ENCODE measurements at regions not wholly inside any gene's neighbourhood (a gene's known extent, or its start where the extent isn't known, plus 50 kb on each side); places are given as distances from the start of the nearest gene placed in this dataset.

DNA sequence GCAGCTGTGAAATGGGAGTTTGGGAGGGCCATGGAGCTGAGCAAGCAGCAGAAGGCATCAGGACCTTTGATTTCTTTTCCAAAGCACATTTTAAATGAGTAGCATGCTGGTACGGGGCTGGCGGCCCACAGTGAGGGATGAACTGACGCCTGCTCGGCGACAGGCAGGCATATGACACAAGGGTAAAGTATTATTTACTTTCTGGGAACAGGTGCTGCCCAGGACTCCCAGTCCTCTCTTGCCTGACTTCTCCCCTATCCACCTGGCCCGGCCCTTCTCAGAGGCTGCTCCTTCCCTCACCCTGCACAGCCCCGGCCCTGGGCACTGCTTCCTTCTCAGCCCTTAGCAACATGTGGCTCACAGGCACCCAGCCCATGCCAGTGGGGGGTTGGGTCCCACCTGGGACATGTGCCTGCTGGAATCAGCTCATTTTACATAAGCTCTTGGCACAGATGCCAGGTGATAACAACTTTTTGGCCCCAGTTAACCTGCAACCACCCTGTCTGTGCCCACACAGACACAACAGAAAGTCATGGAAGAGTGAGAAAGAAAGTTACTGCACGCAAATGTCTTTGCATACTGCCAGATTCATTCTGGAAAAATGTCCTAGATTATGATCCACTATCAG is 112.3 kb upstream of the GADD45A start:
- H3K4me3 ChIP-seq (ENCODE audit: low read length): no peak overlapping the region
- peak; percentile 56 for DNase-seq (ENCODE audit: low read depth)
- TF ChIP-seq, protein P1, sequence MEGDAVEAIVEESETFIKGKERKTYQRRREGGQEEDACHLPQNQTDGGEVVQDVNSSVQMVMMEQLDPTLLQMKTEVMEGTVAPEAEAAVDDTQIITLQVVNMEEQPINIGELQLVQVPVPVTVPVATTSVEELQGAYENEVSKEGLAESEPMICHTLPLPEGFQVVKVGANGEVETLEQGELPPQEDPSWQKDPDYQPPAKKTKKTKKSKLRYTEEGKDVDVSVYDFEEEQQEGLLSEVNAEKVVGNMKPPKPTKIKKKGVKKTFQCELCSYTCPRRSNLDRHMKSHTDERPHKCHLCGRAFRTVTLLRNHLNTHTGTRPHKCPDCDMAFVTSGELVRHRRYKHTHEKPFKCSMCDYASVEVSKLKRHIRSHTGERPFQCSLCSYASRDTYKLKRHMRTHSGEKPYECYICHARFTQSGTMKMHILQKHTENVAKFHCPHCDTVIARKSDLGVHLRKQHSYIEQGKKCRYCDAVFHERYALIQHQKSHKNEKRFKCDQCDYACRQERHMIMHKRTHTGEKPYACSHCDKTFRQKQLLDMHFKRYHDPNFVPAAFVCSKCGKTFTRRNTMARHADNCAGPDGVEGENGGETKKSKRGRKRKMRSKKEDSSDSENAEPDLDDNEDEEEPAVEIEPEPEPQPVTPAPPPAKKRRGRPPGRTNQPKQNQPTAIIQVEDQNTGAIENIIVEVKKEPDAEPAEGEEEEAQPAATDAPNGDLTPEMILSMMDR (conservative IDR thresholded peaks at IDR 0.05; ENCODE audit: low read length): no peak

- no peak overlapping the region for H3K4me3 ChIP-seq (ENCODE audit: low read length)
- no peak for DNase-seq (ENCODE audit: low read depth)
- TF ChIP-seq, protein P1 (conservative IDR thresholded peaks at IDR 0.05; ENCODE audit: low read length): no peak
Measured at GRCh38 chr1:67573311-67573872, 111.6 kb upstream of the GADD45A start.

DNA sequence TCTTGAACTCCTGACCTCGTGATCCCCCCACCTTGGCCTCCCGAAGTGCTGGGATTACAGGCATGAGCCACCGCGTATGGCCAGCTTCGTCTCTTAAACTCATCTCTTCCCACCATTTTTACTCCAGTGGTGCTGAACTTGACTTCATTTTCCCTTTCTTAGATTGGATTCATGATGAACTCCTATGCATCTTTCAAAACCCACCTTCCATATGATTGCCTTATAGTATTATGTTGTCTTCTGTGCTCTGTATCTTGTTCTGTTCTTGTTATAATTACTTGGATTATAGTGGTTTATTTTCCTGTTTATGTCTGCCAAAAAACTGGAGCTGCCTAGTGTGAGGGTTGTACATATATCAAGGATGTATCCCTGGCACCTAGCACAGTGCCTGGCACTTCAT is 110.8 kb upstream of the GADD45A start:
- DNase-seq (ENCODE audit: low read depth): no peak
- TF ChIP-seq, protein P1 (conservative IDR thresholded peaks at IDR 0.05; ENCODE audit: low read length): no peak
- H3K4me3 ChIP-seq (ENCODE audit: low read length): no peak overlapping the region

DNA sequence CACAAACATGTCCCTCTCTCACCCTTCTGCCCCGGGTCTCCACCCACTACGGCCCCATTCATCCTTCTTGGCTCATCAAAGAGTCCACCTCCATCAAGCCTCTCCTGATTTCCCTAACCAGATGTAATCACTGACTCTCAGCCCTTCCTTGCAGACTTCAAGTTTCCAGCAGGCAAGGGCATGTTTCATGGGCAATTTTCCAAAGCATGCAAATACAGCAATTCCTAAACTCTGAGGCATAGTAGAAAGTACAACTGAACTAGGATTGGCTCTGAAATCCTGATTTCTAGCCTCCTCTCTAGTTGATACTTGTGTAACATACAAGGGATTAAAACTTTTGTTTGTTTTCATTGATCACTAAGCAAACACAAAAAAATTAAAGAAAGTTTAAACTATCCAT is 109.1 kb upstream of the GADD45A start:
- TF ChIP-seq, protein P1 (conservative IDR thresholded peaks at IDR 0.05; ENCODE audit: low read length): no peak
- no peak overlapping the region for H3K4me3 ChIP-seq (ENCODE audit: low read length)
- peak; percentile 91 for DNase-seq (ENCODE audit: low read depth)

GRCh38 chr1:67576474-67576873 is 108.5 kb upstream of the GADD45A start:
- H3K4me3 ChIP-seq (ENCODE audit: low read length): no peak overlapping the region
- DNase-seq (ENCODE audit: low read depth): no peak
- TF ChIP-seq, protein P1 (conservative IDR thresholded peaks at IDR 0.05; ENCODE audit: low read length): no peak

DNA sequence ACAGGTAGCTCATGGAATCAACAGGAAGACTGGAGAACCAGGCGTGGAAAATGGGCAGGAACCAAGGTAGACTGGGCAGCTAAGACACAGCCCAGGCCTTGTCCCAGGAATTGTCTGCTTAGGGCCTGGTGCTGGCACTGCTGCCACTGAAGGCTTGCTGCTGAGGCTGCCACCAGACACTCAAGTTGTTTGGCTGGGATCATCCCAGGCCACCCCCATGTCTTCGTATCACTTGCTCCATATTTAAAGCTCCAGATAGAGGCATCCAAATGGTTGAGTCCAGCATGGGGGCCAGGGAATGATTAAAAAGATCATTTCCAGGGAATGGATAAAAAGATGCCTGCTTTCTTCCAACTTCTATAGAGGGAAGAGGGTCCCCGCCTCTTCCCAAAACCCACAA is 107.4 kb upstream of the GADD45A start:
- no peak overlapping the region for H3K4me3 ChIP-seq (ENCODE audit: low read length)
- DNase-seq (ENCODE audit: low read depth): no peak
- TF ChIP-seq, protein P1 (conservative IDR thresholded peaks at IDR 0.05; ENCODE audit: low read length): no peak

DNA sequence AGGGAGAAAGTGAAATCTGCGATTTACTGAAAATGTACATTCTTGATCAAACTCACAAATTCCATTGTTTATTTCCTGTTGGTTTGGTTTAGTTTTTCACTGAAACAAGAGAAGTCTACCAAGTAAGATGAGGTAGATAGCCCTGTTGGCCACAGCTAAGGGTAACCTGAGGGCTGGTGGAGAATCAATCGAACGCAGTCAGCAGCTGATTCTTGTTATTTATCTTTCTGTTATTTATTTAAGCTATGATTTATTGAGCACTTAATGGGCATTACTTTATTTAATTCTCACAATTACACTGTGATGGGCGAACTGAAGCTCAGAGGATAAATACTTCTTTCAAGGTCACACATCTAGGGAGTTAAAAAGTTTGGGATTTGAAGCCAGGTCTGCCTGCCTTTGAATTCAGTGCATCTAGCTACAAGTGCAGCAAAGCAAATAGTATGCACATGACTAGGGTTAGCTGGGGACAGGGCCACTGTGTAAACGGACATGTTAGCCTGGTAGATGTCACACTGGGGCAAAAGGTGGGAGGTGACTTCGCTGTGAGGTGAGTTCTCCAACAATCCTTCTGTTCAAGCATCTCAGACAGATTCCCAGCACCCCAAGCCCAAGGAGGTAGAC is 106.5 kb upstream of the GADD45A start:
- H3K4me3 ChIP-seq (ENCODE audit: low read length): no peak overlapping the region
- DNase-seq (ENCODE audit: low read depth): no peak
- TF ChIP-seq, protein P1 (conservative IDR thresholded peaks at IDR 0.05; ENCODE audit: low read length): no peak

Data from AG10803 (cell line).